ENCODE measurements at regions not wholly inside any gene's neighbourhood (a gene's known extent, or its start where the extent isn't known, plus 50 kb on each side); places are given as distances from the start of the nearest gene placed in this dataset.
A peak's percentile ranks its signal among the peaks of the same experiment; 100 is the strongest.

GRCh38 chr18:25832001-25832604 lies 258.3 kb downstream of the SS18 start:
- TF ChIP-seq CTCF (IDR thresholded peaks at IDR 0.05) (peak; percentile 13 to 35 (median 34)), POLR2A (IDR thresholded peaks at IDR 0.05) (no peak)
- intact Hi-C loops (cut with DNase I; ENCODE audit: low total_unique reads), result no loop called here
- peak in 1 of 2 donors; percentile 28 for DNase-seq

GRCh38 chr18:25831301-25831701 lies 259.1 kb downstream of the SS18 start:
- peaks cover 0 to 4% of the 10 kb centered on the region in 2 donors for H3K4me1 ChIP-seq
- H3K27me3 ChIP-seq, result no peaks in the 10 kb centered on the region
- H3K4me3 ChIP-seq, result no peak overlapping the region
- DNase-seq, result no peak
- intact Hi-C loops (cut with DNase I; ENCODE audit: low total_unique reads), result no loop called here
- no peaks in the 10 kb centered on the region for H3K9me3 ChIP-seq
- no peaks in the 10 kb centered on the region for H3K36me3 ChIP-seq
- H3K27ac ChIP-seq, result no peak overlapping the region
- no peak for TF ChIP-seq CTCF (IDR thresholded peaks at IDR 0.05)
- TF ChIP-seq POLR2A (IDR thresholded peaks at IDR 0.05), result no peak

More at GRCh38 chr18:25832001-25832604, 258.3 kb downstream of the SS18 start:
- H3K36me3 ChIP-seq, result no peaks in the 10 kb centered on the region
- H3K9me3 ChIP-seq, result no peaks in the 10 kb centered on the region
- no peak overlapping the region for H3K4me3 ChIP-seq
- peaks cover 0 to 4% of the 10 kb centered on the region in 2 donors for H3K4me1 ChIP-seq
- no peak overlapping the region for H3K27ac ChIP-seq
- no peaks in the 10 kb centered on the region for H3K27me3 ChIP-seq

- Histone ChIP-seq H3K36me3 (no peaks in the 10 kb centered on the region), H3K4me1 (peaks cover 0 to 4% of the 10 kb centered on the region in 2 donors), H3K4me3 (no peak overlapping the region), H3K27ac (no peak overlapping the region), H3K27me3 (no peaks in the 10 kb centered on the region), H3K9me3 (no peaks in the 10 kb centered on the region)
- intact Hi-C loops (cut with DNase I; ENCODE audit: low total_unique reads), result no loop called here
- DNase-seq, result peak in 1 of 2 donors; percentile 40
- TF ChIP-seq POLR2A (IDR thresholded peaks at IDR 0.05), result no peak
- TF ChIP-seq CTCF (IDR thresholded peaks at IDR 0.05), result no peak
These were observed 259.6 kb downstream of the SS18 start for GRCh38 chr18:25830787-25831186.

- Histone ChIP-seq H3K9me3 (no peaks in the 10 kb centered on the region), H3K4me3 (no peak overlapping the region), H3K27me3 (no peaks in the 10 kb centered on the region), H3K36me3 (no peaks in the 10 kb centered on the region), H3K4me1 (peaks cover 0 to 4% of the 10 kb centered on the region in 2 donors), H3K27ac (no peak overlapping the region)
- no peak for DNase-seq
- intact Hi-C loops (cut with DNase I; ENCODE audit: low total_unique reads), result no loop called here
- TF ChIP-seq CTCF (IDR thresholded peaks at IDR 0.05), result no peak
- no peak for TF ChIP-seq POLR2A (IDR thresholded peaks at IDR 0.05)
These were observed 262.4 kb downstream of the SS18 start for GRCh38 chr18:25827961-25828561.

GRCh38 chr18:25827228-25827627 lies 263.2 kb downstream of the SS18 start:
- no peak for TF ChIP-seq CTCF (IDR thresholded peaks at IDR 0.05)
- no peak overlapping the region for H3K27ac ChIP-seq
- no peaks in the 10 kb centered on the region for H3K27me3 ChIP-seq
- intact Hi-C loops (cut with DNase I; ENCODE audit: low total_unique reads), result no loop called here
- H3K4me3 ChIP-seq, result no peak overlapping the region
- no peaks in the 10 kb centered on the region for H3K36me3 ChIP-seq
- H3K9me3 ChIP-seq, result no peaks in the 10 kb centered on the region
- H3K4me1 ChIP-seq, result peaks cover 0 to 4% of the 10 kb centered on the region in 2 donors
- no peak for DNase-seq

Data from uterus (tissue), 3 donors.